Spinal cord (tissue), 9 donors: ENCODE measurements at regions not wholly inside any gene's neighbourhood (a gene's known extent, or its start where the extent isn't known, plus 50 kb on each side); places are given as distances from the start of the nearest gene placed in this dataset.

Experiments used
- DNase-seq, 6 donors: peaks; one replicate each; pipeline versions ENCODE4 v3.0.0 to v3.0.0-alpha.2; 2013 to 2015; ENCODE audit warnings: low spot score in 6 of 6, low read depth in 4 of 6
- H3K27ac ChIP-seq: one replicate; pipeline ENCODE4 v1.5.1; 2013; ENCODE audit warnings: low read depth, low read length, control low read depth
- H3K27me3 ChIP-seq: one replicate; pipeline ENCODE4 v1.6.1; 2013; ENCODE audit warnings: low read length; ENCODE audit not compliant: control insufficient read depth, insufficient read depth
- H3K36me3 ChIP-seq: one replicate; pipeline ENCODE4 v1.6.1; 2013; ENCODE audit warnings: low read length; ENCODE audit not compliant: control insufficient read depth, insufficient read depth
- H3K4me1 ChIP-seq: one replicate; pipeline ENCODE4 v1.6.1; 2013; ENCODE audit warnings: low read length; ENCODE audit not compliant: control insufficient read depth, insufficient read depth
- H3K4me3 ChIP-seq: one replicate; pipeline ENCODE4 v1.5.1; 2013; ENCODE audit warnings: low read depth, low read length, control low read depth
- H3K9me3 ChIP-seq: one replicate; pipeline ENCODE4 v1.6.1; 2013; ENCODE audit warnings: low read length; ENCODE audit not compliant: control insufficient read depth, insufficient read depth
- WGBS: methylation state at CpG from one replicate; pipeline ENCODE4 v1.1.5; 2013; ENCODE audit warnings: missing lambda C conversion rate; ENCODE audit not compliant: insufficient coverage; 5-methylcytosine and 5-hydroxymethylcytosine counted together
- donor health status: healthy.

- Histone ChIP-seq H3K27ac (no peak overlapping the region), H3K9me3 (peaks cover 1% of the 10 kb centered on the region), H3K36me3 (no peaks in the 10 kb centered on the region), H3K4me3 (no peak overlapping the region), H3K4me1 (peaks cover 4% of the 10 kb centered on the region), H3K27me3 (no peaks in the 10 kb centered on the region)
- no peak for DNase-seq
- WGBS = 72% methylated on average over 4 of the region's 6 CpGs
Measured at GRCh38 chr21:41634211-41634694, 126.3 kb upstream of the TMPRSS2 start.

GRCh38 chr21:41633627-41634026 lies 125.7 kb upstream of the TMPRSS2 start:
- Histone ChIP-seq H3K27me3 (no peaks in the 10 kb centered on the region), H3K36me3 (no peaks in the 10 kb centered on the region), H3K4me3 (no peak overlapping the region), H3K9me3 (peaks cover 1% of the 10 kb centered on the region), H3K4me1 (peaks cover 4% of the 10 kb centered on the region), H3K27ac (no peak overlapping the region)
- no peak for DNase-seq
- 96% methylated on average over 4 of the region's 4 CpGs for WGBS

- 64% methylated on average over 4 of the region's 12 CpGs for WGBS
- no peaks in the 10 kb centered on the region for H3K27me3 ChIP-seq
- no peaks in the 10 kb centered on the region for H3K36me3 ChIP-seq
- peaks cover 4% of the 10 kb centered on the region for H3K4me1 ChIP-seq
- H3K9me3 ChIP-seq = peaks cover 1% of the 10 kb centered on the region
- no peak for DNase-seq
- H3K27ac ChIP-seq = no peak overlapping the region
- no peak overlapping the region for H3K4me3 ChIP-seq
Measured at GRCh38 chr21:41632748-41633475, 125.0 kb upstream of the TMPRSS2 start.

GRCh38 chr21:41631564-41632461 lies 123.9 kb upstream of the TMPRSS2 start:
- H3K9me3 ChIP-seq = peaks cover 1% of the 10 kb centered on the region
- 85% methylated on average over 12 of the region's 14 CpGs for WGBS
- no peak for DNase-seq

GRCh38 chr21:41630917-41631316 lies 123.0 kb upstream of the TMPRSS2 start:
- H3K4me3 ChIP-seq = no peak overlapping the region
- no peaks in the 10 kb centered on the region for H3K36me3 ChIP-seq
- DNase-seq = no peak
- H3K9me3 ChIP-seq = peaks cover 1% of the 10 kb centered on the region
- no peak overlapping the region for H3K27ac ChIP-seq
- 92% methylated on average over 17 of the region's 17 CpGs for WGBS
- no peaks in the 10 kb centered on the region for H3K4me1 ChIP-seq
- H3K27me3 ChIP-seq = no peaks in the 10 kb centered on the region

More at GRCh38 chr21:41631564-41632461, 123.9 kb upstream of the TMPRSS2 start:
- H3K27me3 ChIP-seq = no peaks in the 10 kb centered on the region
- no peaks in the 10 kb centered on the region for H3K4me1 ChIP-seq
- H3K27ac ChIP-seq = no peak overlapping the region
- H3K36me3 ChIP-seq = no peaks in the 10 kb centered on the region
- no peak overlapping the region for H3K4me3 ChIP-seq

GRCh38 chr21:41630249-41630648 lies 122.3 kb upstream of the TMPRSS2 start:
- Histone ChIP-seq H3K36me3 (no peaks in the 10 kb centered on the region), H3K4me3 (no peak overlapping the region), H3K4me1 (no peaks in the 10 kb centered on the region), H3K27me3 (no peaks in the 10 kb centered on the region), H3K9me3 (peaks cover 1% of the 10 kb centered on the region), H3K27ac (no peak overlapping the region)
- 97% methylated on average over 9 of the region's 14 CpGs for WGBS
- DNase-seq = no peak

GRCh38 chr21:41628256-41628655 lies 120.3 kb upstream of the TMPRSS2 start:
- Histone ChIP-seq H3K36me3 (no peaks in the 10 kb centered on the region), H3K27me3 (no peaks in the 10 kb centered on the region), H3K9me3 (peaks cover 1% of the 10 kb centered on the region), H3K27ac (no peak overlapping the region), H3K4me3 (no peak overlapping the region), H3K4me1 (no peaks in the 10 kb centered on the region)
- no peak for DNase-seq
- 60% methylated on average over 1 of the region's 4 CpGs for WGBS

GRCh38 chr21:41627428-41627827 lies 119.5 kb upstream of the TMPRSS2 start:
- Histone ChIP-seq H3K9me3 (peaks cover 1% of the 10 kb centered on the region), H3K27ac (no peak overlapping the region), H3K4me1 (no peaks in the 10 kb centered on the region), H3K36me3 (no peaks in the 10 kb centered on the region), H3K27me3 (no peaks in the 10 kb centered on the region), H3K4me3 (no peak overlapping the region)
- DNase-seq = no peak
- 80% methylated on average over 1 of the region's 2 CpGs for WGBS

- Histone ChIP-seq H3K27ac (no peak overlapping the region), H3K9me3 (peaks cover 1% of the 10 kb centered on the region), H3K27me3 (no peaks in the 10 kb centered on the region), H3K36me3 (no peaks in the 10 kb centered on the region), H3K4me1 (no peaks in the 10 kb centered on the region), H3K4me3 (no peak overlapping the region)
- DNase-seq = no peak
- 81% methylated on average over 3 of the region's 6 CpGs for WGBS
Measured at GRCh38 chr21:41626021-41626420, 118.1 kb upstream of the TMPRSS2 start.
